Head of caudate nucleus (tissue), 42 donors: ENCODE measurements at regions not wholly inside any gene's neighbourhood (a gene's known extent, or its start where the extent isn't known, plus 50 kb on each side); places are given as distances from the start of the nearest gene placed in this dataset.

ENCODE experiments used
- DNase-seq, 42 donors: peaks; one replicate each; pipeline versions ENCODE4 v3.0.0 to v3.0.0-alpha.2; 2020 to 2021; ENCODE audit warnings: mixed read lengths in 7 of 42
- intact Hi-C: fragments of 100-400 bp; cut with DNase I; formaldehyde crosslinking; loops from one replicate; pipeline ENCODE4 v1.15.0; 2022

DNA sequence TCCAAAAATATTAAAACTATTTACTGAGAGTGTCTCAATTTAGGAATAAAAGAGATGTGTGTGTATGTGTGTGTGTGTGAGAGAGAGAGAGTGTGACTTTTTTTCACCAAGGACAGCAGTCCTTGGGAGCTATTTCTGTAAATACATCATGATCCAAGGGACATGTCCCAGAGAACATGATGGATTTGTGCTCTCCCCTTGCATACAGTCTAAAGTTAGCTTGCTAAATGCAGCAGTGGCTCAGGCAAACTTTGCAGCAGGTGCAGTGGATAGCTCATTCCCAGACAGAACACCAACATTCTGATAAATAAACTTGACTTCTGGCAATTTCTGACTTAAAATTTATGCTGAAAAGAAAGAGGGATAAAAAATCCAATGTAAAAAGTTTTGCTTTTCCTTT lies 55.4 kb upstream of the SGCD start:
- no peak for DNase-seq
- intact Hi-C loops = no loop called here

DNA sequence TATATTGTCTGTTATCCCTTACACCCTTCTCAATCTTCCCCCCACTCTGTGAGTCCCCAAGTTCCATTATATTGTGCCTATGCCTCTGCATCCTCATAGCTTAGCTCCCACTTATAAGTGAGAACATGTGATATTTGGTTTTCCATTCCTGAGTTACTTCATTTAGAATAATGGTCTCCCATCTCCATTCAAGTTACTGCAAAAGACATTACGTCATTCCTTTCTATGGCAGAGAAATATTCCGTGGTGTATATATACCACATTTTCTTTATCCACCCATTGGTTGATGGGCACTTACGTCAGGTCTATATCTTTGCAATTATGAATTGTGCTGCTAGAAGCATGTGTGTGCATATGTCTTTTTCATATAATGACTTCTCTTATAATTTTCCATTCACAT lies 54.8 kb upstream of the SGCD start:
- no peak for DNase-seq
- intact Hi-C loops = no loop called here

DNA sequence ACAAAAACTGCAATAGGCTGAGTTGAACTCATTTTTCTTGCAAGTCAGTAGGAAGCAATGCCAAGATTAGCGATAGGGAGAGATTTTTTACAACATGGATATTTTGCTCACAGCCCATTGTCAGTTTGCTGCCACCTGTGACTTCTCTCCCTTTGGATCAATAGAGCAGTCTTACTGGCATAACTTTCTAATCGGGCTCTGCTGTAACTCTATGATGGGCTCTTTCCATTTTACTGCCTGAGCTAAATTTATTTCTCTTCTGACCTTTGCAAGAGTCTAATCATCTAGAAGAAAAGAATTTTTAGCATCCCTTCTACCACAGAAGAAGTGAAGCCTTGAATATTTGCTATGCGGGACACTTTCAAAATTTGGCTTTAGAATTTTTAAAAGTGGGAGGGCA lies 53.6 kb upstream of the SGCD start:
- intact Hi-C loops = no loop called here
- DNase-seq = no peak

DNA sequence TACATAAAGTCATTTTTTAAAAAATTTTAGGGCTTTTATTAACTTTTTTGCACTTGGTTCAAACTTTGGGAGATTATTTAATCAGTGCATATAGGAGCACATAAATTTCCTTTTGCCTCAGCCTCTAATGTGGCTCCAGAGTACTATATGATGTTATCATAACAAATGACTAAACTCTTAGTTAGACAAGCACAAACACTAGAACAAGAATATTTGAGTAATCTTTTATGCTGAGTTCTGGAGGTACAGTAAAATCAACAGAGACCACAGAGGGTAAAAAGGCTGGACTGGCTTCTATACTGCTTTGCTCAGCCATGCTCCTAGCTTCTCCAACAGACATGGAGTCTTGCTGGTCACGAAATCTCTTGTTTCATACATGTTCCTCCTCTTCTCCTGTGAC lies 52.5 kb upstream of the SGCD start:
- DNase-seq = no peak
- intact Hi-C loops = no loop called here
